ENCODE measurements at regions not wholly inside any gene's neighbourhood (a gene's known extent, or its start where the extent isn't known, plus 50 kb on each side); places are given as distances from the start of the nearest gene placed in this dataset.

- no peaks in the 10 kb centered on the region for H3K9me3 ChIP-seq
- no peaks in the 10 kb centered on the region for H3K36me3 ChIP-seq (ENCODE audit: control insufficient read depth in 2 of 2, extremely low read depth in 1 of 2, insufficient read depth in 1 of 2, low read length in 1 of 2)
- no peaks in the 10 kb centered on the region for H3K27me3 Mint-ChIP-seq
- 40% methylated on average over 1 of the region's 3 CpGs for WGBS (ENCODE audit: insufficient coverage)
- no peak overlapping the region for H3K27ac ChIP-seq (ENCODE audit: low read length)
- ATAC-seq (replicated peaks in 1 of 4) (no peak), DNase-seq (no peak)
- no peaks in the 10 kb centered on the region for H3K4me1 Mint-ChIP-seq
- no peak overlapping the region for H3K4me3 ChIP-seq (ENCODE audit: control insufficient read depth in 1 of 2, extremely low read depth in 1 of 2, low read length in 1 of 2)
- ChIA-PET CTCF (no interaction called here), POLR2A (no interaction called here)
- peaks cover 0 to 2% of the 10 kb centered on the region in 2 experiments for H3K27me3 ChIP-seq (replicated peaks in 1 of 2; ENCODE audit: control insufficient read depth in 2 of 2, extremely low read depth in 1 of 2, insufficient read depth in 2 of 2, low read length in 1 of 2)
- no peaks in the 10 kb centered on the region for H3K4me1 ChIP-seq (ENCODE audit: control insufficient read depth in 1 of 2, extremely low read depth in 1 of 2, insufficient read depth in 2 of 2, low read length in 2 of 2)
- H3K27ac Mint-ChIP-seq: no peak overlapping the region
- H3K4me3 Mint-ChIP-seq: no peak overlapping the region
- H3K36me3 Mint-ChIP-seq: no peaks in the 10 kb centered on the region
- H3K9me3 Mint-ChIP-seq: peaks cover 16 to 27% (median 24%) of the 10 kb centered on the region in 3 donors
Observed at GRCh38 chr16:51430716-51431369, 279.8 kb upstream of the SALL1 start.

- no peak overlapping the region for H3K27ac ChIP-seq (ENCODE audit: low read length)
- Mint-ChIP-seq H3K9me3 (peaks cover 14 to 27% (median 15%) of the 10 kb centered on the region in 3 donors), H3K27me3 (no peaks in the 10 kb centered on the region), H3K36me3 (no peaks in the 10 kb centered on the region), H3K4me1 (no peaks in the 10 kb centered on the region), H3K4me3 (no peak overlapping the region), H3K27ac (no peak overlapping the region)
- ChIA-PET POLR2A (no interaction called here), CTCF (no interaction called here)
- H3K9me3 ChIP-seq: no peaks in the 10 kb centered on the region
- DNase-seq: no peak
- H3K36me3 ChIP-seq (ENCODE audit: control insufficient read depth in 2 of 2, extremely low read depth in 1 of 2, insufficient read depth in 1 of 2, low read length in 1 of 2): no peaks in the 10 kb centered on the region
- no peak overlapping the region for H3K4me3 ChIP-seq (ENCODE audit: control insufficient read depth in 1 of 2, extremely low read depth in 1 of 2, low read length in 1 of 2)
- ATAC-seq (replicated peaks in 1 of 4): no peak
- H3K27me3 ChIP-seq (replicated peaks in 1 of 2; ENCODE audit: control insufficient read depth in 2 of 2, extremely low read depth in 1 of 2, insufficient read depth in 2 of 2, low read length in 1 of 2): peaks cover 0 to 2% of the 10 kb centered on the region in 2 experiments
- no peaks in the 10 kb centered on the region for H3K4me1 ChIP-seq (ENCODE audit: control insufficient read depth in 1 of 2, extremely low read depth in 1 of 2, insufficient read depth in 2 of 2, low read length in 2 of 2)
- 86% methylated on average over 1 of the region's 2 CpGs for WGBS (ENCODE audit: insufficient coverage)
Observed at GRCh38 chr16:51429041-51429440, 278.0 kb upstream of the SALL1 start.

GRCh38 chr16:51427085-51427484 is 276.0 kb upstream of the SALL1 start:
- no CpG with 5 or more reads among the region's 1 CpG for WGBS (ENCODE audit: insufficient coverage)
- Histone ChIP-seq H3K36me3 (ENCODE audit: control insufficient read depth in 2 of 2, extremely low read depth in 1 of 2, insufficient read depth in 1 of 2, low read length in 1 of 2) (no peaks in the 10 kb centered on the region), H3K27ac (ENCODE audit: low read length) (no peak overlapping the region), H3K27me3 (replicated peaks in 1 of 2; ENCODE audit: control insufficient read depth in 2 of 2, extremely low read depth in 1 of 2, insufficient read depth in 2 of 2, low read length in 1 of 2) (peaks cover 0 to 2% of the 10 kb centered on the region in 2 experiments), H3K9me3 (no peaks in the 10 kb centered on the region), H3K4me1 (ENCODE audit: control insufficient read depth in 1 of 2, extremely low read depth in 1 of 2, insufficient read depth in 2 of 2, low read length in 2 of 2) (no peaks in the 10 kb centered on the region), H3K4me3 (ENCODE audit: control insufficient read depth in 1 of 2, extremely low read depth in 1 of 2, low read length in 1 of 2) (no peak overlapping the region)
- CTCF ChIA-PET: no interaction called here
- no peaks in the 10 kb centered on the region for H3K27me3 Mint-ChIP-seq
- H3K27ac Mint-ChIP-seq: no peak overlapping the region
- H3K4me1 Mint-ChIP-seq: no peaks in the 10 kb centered on the region
- ATAC-seq (replicated peaks in 1 of 4) (no peak), DNase-seq (no peak)
- POLR2A ChIA-PET: no interaction called here
- no peaks in the 10 kb centered on the region for H3K36me3 Mint-ChIP-seq
- no peak overlapping the region for H3K4me3 Mint-ChIP-seq
- H3K9me3 Mint-ChIP-seq: peaks cover 10 to 33% (median 19%) of the 10 kb centered on the region in 3 donors

- Mint-ChIP-seq H3K4me3 (no peak overlapping the region), H3K4me1 (no peaks in the 10 kb centered on the region), H3K36me3 (no peaks in the 10 kb centered on the region), H3K27me3 (no peaks in the 10 kb centered on the region), H3K9me3 (peaks cover 6 to 30% (median 19%) of the 10 kb centered on the region in 3 donors), H3K27ac (no peak overlapping the region)
- Histone ChIP-seq H3K9me3 (no peaks in the 10 kb centered on the region), H3K27ac (ENCODE audit: low read length) (no peak overlapping the region), H3K4me3 (ENCODE audit: control insufficient read depth in 1 of 2, extremely low read depth in 1 of 2, low read length in 1 of 2) (no peak overlapping the region), H3K4me1 (ENCODE audit: control insufficient read depth in 1 of 2, extremely low read depth in 1 of 2, insufficient read depth in 2 of 2, low read length in 2 of 2) (no peaks in the 10 kb centered on the region), H3K27me3 (replicated peaks in 1 of 2; ENCODE audit: control insufficient read depth in 2 of 2, extremely low read depth in 1 of 2, insufficient read depth in 2 of 2, low read length in 1 of 2) (peaks cover 0 to 2% of the 10 kb centered on the region in 2 experiments), H3K36me3 (ENCODE audit: control insufficient read depth in 2 of 2, extremely low read depth in 1 of 2, insufficient read depth in 1 of 2, low read length in 1 of 2) (no peaks in the 10 kb centered on the region)
- CTCF ChIA-PET: no interaction called here
- ATAC-seq (replicated peaks in 1 of 4): no peak
- no peak for DNase-seq
- POLR2A ChIA-PET: no interaction called here
- 52% methylated on average over 2 of the region's 5 CpGs for WGBS (ENCODE audit: insufficient coverage)
Observed at GRCh38 chr16:51426276-51426675, 275.2 kb upstream of the SALL1 start.

- ChIA-PET POLR2A (no interaction called here), CTCF (interaction anchor here in 1 of 2 donors (0.7 kb wide), 1 partner anchor 11 kb away, joined by 3 read pairs; no protein-coding TSS in a partner anchor)
- Mint-ChIP-seq H3K36me3 (no peaks in the 10 kb centered on the region), H3K4me3 (no peak overlapping the region), H3K27ac (no peak overlapping the region), H3K27me3 (no peaks in the 10 kb centered on the region), H3K9me3 (peaks cover 5 to 16% (median 10%) of the 10 kb centered on the region in 3 donors), H3K4me1 (no peaks in the 10 kb centered on the region)
- H3K4me3 ChIP-seq (ENCODE audit: control insufficient read depth in 1 of 2, extremely low read depth in 1 of 2, low read length in 1 of 2): no peak overlapping the region
- no peaks in the 10 kb centered on the region for H3K4me1 ChIP-seq (ENCODE audit: control insufficient read depth in 1 of 2, extremely low read depth in 1 of 2, insufficient read depth in 2 of 2, low read length in 2 of 2)
- no peak for DNase-seq
- no peak for ATAC-seq (replicated peaks in 1 of 4)
- H3K36me3 ChIP-seq (ENCODE audit: control insufficient read depth in 2 of 2, extremely low read depth in 1 of 2, insufficient read depth in 1 of 2, low read length in 1 of 2): no peaks in the 10 kb centered on the region
- no peaks in the 10 kb centered on the region for H3K27me3 ChIP-seq (replicated peaks in 1 of 2; ENCODE audit: control insufficient read depth in 2 of 2, extremely low read depth in 1 of 2, insufficient read depth in 2 of 2, low read length in 1 of 2)
- H3K9me3 ChIP-seq: no peaks in the 10 kb centered on the region
- no CpG with 5 or more reads among the region's 2 CpGs for WGBS (ENCODE audit: insufficient coverage)
- no peak overlapping the region for H3K27ac ChIP-seq (ENCODE audit: low read length)
Observed at GRCh38 chr16:51420247-51420646, 269.2 kb upstream of the SALL1 start.

GRCh38 chr16:51419768-51420167 is 268.7 kb upstream of the SALL1 start:
- Histone ChIP-seq H3K36me3 (ENCODE audit: control insufficient read depth in 2 of 2, extremely low read depth in 1 of 2, insufficient read depth in 1 of 2, low read length in 1 of 2) (no peaks in the 10 kb centered on the region), H3K9me3 (no peaks in the 10 kb centered on the region), H3K4me3 (ENCODE audit: control insufficient read depth in 1 of 2, extremely low read depth in 1 of 2, low read length in 1 of 2) (no peak overlapping the region), H3K27ac (ENCODE audit: low read length) (no peak overlapping the region), H3K4me1 (ENCODE audit: control insufficient read depth in 1 of 2, extremely low read depth in 1 of 2, insufficient read depth in 2 of 2, low read length in 2 of 2) (no peaks in the 10 kb centered on the region), H3K27me3 (replicated peaks in 1 of 2; ENCODE audit: control insufficient read depth in 2 of 2, extremely low read depth in 1 of 2, insufficient read depth in 2 of 2, low read length in 1 of 2) (no peaks in the 10 kb centered on the region)
- no peaks in the 10 kb centered on the region for H3K4me1 Mint-ChIP-seq
- H3K36me3 Mint-ChIP-seq: no peaks in the 10 kb centered on the region
- ChIA-PET CTCF (interaction anchor here in 1 of 2 donors (0.7 kb wide), 1 partner anchor 11 kb away, joined by 3 read pairs; no protein-coding TSS in a partner anchor), POLR2A (no interaction called here)
- DNase-seq (no peak), ATAC-seq (replicated peaks in 1 of 4) (no peak)
- WGBS (ENCODE audit: insufficient coverage): 50% methylated on average over 2 of the region's 2 CpGs
- peaks cover 5 to 16% (median 10%) of the 10 kb centered on the region in 3 donors for H3K9me3 Mint-ChIP-seq
- no peaks in the 10 kb centered on the region for H3K27me3 Mint-ChIP-seq
- H3K27ac Mint-ChIP-seq: no peak overlapping the region
- no peak overlapping the region for H3K4me3 Mint-ChIP-seq
